GM12873 (cell line): ENCODE measurements at regions not wholly inside any gene's neighbourhood (a gene's known extent, or its start where the extent isn't known, plus 50 kb on each side); places are given as distances from the start of the nearest gene placed in this dataset.

Experiments
- TF ChIP-seq, protein P1 (sequence below): IDR thresholded peaks from 2 replicates; pipeline ENCODE4 v1.5.1; 2012; ENCODE audit warnings: low read depth, mild to moderate bottlenecking, moderate library complexity, low read length, control low read depth; ENCODE audit not compliant: insufficient read depth; ENCODE audit errors: missing control alignments

DNA sequence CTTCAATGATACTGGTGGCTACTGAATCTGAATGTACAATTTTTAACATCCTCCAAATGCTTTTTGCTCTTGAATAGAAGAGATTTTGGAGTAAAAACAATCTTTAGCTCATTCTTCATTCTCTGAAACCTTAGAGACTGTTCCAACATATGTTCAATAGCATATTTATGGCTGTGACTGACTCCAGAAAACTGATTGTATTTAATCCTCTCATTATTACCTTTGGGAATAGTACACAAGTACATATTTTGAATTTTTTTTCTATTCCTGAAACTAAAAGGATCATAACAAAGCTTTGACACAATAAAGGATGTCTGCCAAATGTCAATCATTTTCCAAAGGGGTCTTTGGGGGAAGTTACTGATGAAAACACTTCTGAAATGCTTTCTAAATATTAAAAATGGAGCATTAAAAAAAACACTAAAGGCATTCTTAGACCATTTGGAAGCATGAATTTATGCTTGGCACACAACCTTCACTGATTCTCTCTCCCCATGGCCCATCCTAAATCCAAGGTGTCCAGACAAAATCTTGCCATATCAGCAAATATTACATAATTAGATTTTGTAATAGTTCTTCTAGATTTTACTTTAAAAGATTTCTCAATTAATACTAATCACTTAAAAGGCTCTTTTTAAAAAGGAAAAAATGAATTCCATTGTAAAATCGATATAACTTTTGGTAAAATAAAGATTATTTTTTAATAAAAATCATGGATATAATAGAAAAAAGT, 936.8 kb downstream of the EPHA3 start:
- TF ChIP-seq, protein P1, sequence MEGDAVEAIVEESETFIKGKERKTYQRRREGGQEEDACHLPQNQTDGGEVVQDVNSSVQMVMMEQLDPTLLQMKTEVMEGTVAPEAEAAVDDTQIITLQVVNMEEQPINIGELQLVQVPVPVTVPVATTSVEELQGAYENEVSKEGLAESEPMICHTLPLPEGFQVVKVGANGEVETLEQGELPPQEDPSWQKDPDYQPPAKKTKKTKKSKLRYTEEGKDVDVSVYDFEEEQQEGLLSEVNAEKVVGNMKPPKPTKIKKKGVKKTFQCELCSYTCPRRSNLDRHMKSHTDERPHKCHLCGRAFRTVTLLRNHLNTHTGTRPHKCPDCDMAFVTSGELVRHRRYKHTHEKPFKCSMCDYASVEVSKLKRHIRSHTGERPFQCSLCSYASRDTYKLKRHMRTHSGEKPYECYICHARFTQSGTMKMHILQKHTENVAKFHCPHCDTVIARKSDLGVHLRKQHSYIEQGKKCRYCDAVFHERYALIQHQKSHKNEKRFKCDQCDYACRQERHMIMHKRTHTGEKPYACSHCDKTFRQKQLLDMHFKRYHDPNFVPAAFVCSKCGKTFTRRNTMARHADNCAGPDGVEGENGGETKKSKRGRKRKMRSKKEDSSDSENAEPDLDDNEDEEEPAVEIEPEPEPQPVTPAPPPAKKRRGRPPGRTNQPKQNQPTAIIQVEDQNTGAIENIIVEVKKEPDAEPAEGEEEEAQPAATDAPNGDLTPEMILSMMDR, result no peak

DNA sequence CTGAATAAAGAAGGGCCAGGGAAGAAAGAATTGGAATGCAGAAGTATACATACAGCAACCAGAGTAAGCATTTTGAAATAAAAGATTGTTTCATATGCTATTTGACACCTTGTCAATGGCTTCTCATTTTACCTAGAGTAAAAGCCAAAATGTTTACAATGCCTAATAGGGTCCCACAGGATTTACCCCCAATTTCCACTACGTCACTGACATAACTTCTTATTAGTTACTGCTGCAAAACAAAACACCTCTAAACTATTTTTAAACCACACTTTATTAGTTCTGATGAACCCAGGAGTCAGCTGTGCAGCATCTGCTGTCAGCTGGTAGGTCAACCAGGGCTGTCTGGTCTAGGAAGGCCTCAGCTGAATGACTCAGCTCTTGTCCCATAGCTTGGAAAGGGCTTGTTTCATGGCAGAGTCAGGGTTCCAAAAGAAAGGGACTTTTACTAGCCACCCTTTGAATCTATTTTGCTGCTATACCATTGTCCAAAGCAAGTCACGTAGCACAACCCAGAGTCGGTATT, 945.1 kb downstream of the EPHA3 start:
- TF ChIP-seq, protein P1, result no peak

DNA sequence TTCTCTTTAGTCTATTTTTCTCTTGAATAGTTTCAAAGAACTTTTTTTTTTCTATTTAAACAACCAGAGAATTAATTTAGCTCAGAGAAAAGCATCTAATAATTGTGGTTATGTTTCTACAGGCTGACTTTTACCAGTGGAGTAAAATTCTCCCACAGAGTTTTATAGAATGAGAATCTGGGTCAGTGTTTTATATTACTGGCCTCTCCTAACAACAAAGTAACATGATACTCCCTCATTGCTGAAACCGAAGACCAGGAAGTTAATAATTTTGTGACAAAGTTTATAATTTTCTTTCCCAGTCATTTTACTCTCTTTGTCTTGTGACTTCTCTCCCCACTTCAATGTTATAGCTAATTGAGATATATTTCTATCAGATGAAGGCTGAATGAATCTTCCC, 946.9 kb downstream of the EPHA3 start:
- TF ChIP-seq, protein P1, result no peak

DNA sequence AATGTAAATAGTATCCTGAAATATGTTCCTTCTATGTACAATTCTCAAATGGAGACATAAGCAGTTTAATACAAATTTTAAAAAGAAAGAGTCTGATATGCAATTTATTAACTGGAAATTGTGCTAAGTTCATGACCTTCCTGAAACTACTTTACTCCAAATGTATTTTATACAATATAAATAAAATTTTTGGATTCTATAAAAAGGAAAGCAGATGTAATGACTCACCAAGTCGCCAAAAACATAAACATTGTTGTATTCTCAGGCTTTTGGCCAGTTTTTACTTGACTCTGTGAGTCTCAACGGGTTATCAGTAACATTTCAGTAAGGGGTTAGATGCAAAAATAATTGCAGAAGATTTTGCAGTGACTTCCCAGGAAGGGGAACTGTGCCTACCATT, 948.2 kb downstream of the EPHA3 start:
- TF ChIP-seq, protein P1, result no peak

DNA sequence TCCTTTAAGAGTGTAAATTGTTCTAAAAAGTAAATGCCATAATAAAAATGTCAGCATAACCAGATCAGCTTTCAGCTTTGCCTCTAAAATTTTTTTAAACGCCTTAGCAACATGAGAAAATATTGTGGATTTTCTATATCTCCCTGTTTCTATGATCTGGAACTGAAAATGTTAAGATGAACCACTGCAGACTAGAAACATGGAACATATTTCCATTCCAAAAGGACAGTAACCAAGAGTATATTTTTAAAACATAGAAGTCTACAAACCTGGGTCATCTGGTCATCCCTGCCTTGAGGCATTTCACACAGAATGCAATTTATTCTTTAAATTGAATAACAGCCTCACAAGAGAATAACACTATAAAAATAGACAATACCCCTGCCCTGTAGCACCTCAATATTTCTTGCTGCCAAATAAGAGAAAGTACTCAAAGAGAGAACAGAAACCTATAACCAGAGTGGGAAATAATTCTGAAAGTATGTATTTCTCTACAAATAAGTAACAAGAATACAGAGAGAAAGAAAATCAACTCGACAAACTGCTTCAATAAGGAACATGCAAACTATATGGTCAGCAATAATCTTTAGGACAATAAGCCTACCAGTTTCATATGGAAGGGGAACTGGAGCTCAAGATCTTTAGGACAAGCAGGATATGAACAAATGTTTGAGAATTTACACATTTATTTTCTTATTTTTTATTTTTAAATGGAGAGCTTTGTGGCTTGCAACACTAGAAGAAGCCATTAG, 949.0 kb downstream of the EPHA3 start:
- TF ChIP-seq, protein P1, result no peak

DNA sequence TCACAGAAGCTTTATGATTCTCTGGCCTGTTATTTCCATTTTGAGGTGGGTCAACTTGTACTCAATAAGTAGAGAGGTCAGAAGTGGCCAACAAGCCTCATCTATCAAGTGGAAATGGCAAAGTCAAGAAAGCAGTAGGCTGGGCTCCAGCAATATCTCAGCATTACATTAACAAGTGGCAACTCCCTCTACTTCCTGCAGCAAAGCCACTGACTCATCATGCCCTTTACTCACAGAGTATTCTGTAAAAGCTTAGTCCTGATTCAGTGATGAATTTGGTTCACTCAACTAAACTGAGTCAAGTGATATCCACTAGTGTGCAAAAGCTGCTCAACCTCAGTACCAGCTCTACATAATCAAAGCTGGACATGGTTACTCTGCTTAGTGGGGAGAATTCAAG, 954.6 kb downstream of the EPHA3 start:
- TF ChIP-seq, protein P1, result no peak

DNA sequence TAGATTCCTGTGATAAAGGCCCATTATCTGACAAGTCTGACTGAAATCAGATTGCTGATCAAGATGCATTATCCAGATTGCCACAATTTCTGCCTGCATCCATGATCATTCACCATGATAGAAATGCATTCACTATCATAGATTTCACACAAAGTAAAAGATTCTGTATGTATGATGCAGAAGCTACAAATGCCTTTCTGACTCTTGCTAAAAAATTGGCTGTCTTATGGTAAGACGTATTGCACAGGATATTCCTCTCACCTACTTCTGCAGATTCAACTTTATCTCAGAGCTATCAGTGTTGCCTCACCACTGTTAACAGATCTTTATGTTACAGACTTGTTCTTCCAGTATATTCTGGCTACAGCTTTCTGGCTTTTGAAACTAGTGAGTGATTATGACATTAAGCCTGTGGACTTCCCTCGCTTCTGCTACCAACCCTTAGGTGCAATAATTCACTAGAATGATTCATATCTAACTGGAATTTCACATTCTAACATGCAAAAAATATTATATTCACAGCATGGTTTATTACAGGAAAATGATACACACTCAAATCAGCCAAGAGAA, 955.3 kb downstream of the EPHA3 start:
- TF ChIP-seq, protein P1, result no peak
